GM12801 (cell line): ENCODE measurements at regions not wholly inside any gene's neighbourhood (a gene's known extent, or its start where the extent isn't known, plus 50 kb on each side); places are given as distances from the start of the nearest gene placed in this dataset.

Source experiments
- CTCF ChIP-seq: IDR thresholded peaks from one replicate; pipeline ENCODE4 v1.5.1; 2011; ENCODE audit warnings: control low read depth; ENCODE audit not compliant: insufficient read length; ENCODE audit errors: extremely low read depth

- no peak for TF ChIP-seq CTCF
Measured at GRCh38 chr9:75609401-75609800, 281.1 kb upstream of the PCSK5 start.

GRCh38 chr9:75610246-75610645, 280.2 kb upstream of the PCSK5 start:
- TF ChIP-seq CTCF, result no peak

- TF ChIP-seq CTCF, result no peak
Measured at GRCh38 chr9:75612205-75612604, 278.3 kb upstream of the PCSK5 start.

GRCh38 chr9:75612754-75613153, 277.7 kb upstream of the PCSK5 start:
- no peak for TF ChIP-seq CTCF

- TF ChIP-seq CTCF, result no peak
Measured at GRCh38 chr9:75615284-75615683, 275.2 kb upstream of the PCSK5 start.

- no peak for TF ChIP-seq CTCF
Measured at GRCh38 chr9:75616052-75616451, 274.4 kb upstream of the PCSK5 start.

GRCh38 chr9:75616841-75617566, 273.5 kb upstream of the PCSK5 start:
- TF ChIP-seq CTCF, result no peak
